ENCODE measurements at regions not wholly inside any gene's neighbourhood (a gene's known extent, or its start where the extent isn't known, plus 50 kb on each side); places are given as distances from the start of the nearest gene placed in this dataset.

DNA sequence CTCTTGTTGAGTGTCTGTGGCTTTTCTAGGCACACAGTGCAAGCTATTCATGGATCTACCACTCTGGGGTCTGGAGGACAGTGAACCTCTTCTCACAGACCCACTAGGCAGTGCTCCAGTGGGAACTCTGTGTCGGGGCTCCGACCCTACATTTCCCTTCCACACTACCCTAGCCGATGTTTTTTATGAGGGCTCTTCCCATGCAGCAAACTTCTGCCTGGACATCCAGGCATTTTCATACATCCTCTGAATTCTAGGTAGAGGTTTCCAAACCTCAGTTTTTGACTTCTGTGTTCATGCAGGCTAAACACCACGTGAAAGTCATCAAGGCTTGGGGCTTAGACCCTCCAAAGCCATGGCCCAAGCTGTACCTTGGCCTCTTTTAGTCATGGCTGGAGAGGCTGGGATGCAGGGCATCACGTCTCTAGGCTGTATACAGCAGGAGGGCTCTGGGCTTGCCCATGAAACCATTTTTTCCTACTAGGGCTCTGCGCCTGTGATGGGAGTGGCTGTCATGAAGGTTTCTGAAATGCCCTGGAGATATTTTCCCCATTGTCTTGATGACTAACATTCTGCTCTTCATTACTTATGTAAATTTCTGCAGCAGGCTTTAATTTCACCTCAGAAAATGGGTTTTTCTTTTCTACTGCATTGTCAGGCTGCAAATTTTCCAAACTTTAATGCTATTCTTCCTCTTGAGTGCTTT lies 249.8 kb upstream of the CPEB2 start:
- DNase-seq, result no peak

DNA sequence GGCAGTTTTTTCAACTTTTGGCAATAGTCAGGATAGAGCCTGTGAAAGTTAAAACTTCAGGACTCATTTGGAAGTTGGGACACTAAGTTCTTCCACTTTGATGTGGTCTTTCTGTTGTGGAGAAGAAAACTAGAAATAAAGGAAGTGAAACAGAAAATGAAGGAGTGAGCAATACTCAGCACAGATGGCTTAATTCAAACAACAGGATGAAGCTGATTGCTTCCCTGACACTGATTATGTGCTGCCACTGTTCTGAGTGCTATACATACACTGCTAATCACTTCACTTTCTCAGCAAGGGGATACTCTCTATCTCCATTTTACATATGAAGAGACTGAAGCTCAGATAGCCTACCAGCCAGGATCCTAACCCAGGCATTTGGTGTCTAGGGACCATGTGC lies 235.1 kb upstream of the CPEB2 start:
- DNase-seq, result no peak

DNA sequence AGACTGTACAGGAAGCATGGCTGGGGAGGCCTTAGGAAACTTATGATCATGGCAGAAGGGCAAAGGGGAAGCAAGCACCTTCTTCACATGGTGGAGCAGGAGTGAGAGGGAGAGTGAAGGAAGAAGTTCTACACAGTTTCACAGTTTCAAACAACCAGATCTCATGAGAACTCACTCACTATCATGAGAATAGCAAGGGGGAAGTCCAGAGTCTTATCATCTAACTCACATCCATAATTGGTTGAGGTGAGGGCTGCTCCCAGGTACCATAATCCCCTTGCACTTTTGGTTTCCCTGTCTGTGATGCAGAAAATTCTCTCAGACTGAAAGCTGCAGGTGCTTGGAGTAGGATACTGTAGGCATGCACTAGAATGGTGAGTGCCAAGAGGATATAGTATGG lies 233.8 kb upstream of the CPEB2 start:
- DNase-seq, result no peak

DNA sequence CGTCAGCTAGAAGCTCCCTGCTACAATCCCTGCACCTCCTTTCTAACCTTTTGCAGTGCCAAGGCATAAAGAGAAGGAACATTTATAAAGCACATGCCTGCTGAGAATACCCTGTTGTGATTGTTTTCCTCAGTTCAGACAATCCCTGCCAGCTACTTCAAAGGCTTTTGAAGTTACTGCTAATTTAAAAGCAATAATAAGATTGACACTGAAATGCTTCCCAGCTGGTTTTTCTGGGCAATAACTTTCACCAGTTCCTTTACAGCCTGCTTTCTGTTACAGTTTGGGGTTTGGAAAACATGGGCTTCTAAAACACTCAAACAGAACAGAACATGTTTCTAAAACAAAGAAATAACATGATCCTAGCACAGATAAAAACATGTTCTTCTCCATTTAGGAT lies 232.3 kb upstream of the CPEB2 start:
- DNase-seq, result no peak

DNA sequence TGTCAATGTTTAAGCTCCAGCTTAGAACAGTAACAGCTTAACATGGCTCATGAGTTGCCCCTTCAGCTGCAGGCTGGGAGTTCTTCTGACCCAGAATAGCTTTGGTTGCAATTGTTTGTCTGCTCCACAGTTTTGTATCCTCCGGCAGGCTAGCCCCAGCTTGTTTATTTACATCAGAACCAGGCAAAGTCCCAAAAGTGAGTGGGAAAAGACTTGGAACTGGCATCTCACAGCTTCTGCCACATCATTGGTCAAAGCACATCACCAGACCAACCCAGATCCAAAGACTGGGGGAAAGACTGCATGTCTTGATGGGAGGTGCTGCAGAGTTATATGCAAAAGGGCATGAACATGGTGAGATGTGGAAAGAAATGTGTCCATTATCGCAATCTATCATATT lies 231.2 kb upstream of the CPEB2 start:
- no peak for DNase-seq

DNA sequence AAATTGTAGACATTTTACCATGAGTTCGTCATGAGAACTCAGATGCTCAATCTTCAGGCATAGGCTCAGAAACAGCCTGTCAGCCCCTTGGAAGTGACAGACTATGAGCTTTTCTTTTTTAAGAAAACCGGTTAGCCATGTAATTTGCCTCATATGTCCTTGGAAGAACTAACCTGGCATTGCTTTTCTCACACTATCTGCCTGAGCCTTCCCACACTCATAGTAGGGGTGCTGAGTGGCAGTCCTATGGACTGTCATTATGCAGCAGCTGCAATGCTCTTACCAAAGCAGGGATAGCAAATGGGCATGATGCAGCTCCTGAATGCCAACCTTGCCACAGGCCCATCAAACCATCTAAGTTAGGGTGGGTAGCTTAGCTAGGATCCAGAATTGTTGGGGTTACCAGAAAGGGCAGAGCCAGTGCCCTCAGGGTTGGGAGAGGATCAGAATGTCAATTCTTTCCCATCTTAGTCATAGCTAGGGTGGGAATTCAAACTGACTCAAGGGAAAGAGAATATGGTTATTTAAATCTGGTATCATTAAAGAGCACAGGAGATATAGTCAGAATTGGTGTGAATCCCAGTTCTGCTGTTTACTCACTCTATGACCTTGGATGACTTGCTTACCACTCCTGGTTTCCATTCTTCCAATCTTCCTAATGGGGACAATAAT lies 230.6 kb upstream of the CPEB2 start:
- DNase-seq, result no peak

DNA sequence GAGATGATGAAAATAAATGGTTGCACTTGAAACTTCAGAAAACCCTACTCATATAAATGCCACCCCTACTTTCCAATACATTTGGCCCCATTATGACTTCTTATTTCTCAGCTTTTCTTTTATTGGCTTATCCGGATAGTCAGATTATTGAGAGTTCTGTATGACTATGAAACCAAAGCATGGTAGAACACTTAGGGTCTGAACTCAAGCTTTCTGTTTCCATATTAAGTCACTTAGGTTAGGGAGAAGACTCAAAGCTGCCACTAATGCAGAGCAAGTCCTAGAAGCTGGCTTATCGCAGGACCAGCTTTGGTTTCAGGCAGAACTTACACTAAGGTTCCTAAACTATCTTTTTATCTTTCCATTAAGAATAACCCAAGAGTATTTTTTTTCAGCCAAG lies 229.9 kb upstream of the CPEB2 start:
- no peak for DNase-seq

DNA sequence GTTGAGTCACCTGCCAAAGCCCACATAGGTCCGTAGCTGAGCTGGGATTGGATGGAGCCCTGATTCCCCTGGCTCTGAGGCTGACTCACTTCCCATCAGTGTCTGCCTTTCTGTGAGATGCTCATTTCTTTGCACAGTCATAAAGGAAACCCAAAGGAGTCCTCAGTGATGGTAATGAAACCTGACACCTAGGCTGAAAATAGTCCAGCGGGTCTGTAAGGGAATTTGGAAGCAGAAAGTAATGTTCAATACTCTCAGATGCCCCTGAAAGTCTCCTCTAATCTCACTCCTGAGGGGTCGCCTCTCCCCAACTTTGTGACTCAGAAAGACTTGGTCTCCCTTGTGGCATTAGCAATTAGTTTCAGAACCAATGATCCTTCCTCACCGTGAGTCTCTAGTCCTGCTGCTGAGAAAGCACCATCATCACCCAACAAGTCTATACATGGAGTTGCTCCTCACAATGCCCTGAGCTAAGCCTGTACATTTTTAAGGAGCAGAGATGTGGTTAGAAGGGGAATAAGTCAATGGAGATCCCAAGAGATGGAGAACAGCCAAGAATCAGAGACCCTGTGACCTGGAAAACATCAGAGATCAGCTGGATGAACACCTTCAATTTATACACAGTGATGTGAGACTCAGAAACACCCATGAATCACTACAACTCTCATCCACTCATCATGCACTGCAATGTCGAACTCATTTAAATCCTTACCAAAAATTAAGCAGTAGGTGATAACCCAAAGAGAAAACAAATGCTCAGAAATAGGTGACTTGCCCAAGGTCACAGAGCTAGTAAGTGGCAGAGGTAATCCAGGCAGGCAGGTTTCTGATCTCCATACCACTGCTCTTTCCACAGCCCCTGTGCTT lies 219.0 kb upstream of the CPEB2 start:
- DNase-seq, result no peak

DNA sequence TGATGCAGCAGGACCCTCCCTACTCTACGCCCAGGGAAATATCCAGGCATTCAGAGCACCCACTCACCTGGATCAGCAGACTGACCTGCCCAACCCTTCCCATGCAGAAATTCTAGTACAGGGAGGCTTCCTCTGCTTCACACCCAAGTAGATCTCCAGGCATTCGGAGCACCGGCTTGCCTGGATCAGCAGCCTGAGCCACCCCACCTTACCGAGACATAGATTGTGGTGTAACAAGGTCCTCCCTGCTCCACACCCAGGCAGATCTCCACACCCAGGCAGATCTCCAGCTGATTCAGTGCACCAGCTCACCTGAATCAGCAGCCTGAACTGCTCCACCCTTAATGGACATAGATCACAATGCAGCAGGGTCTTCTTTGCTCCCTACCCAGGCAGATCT lies 215.1 kb upstream of the CPEB2 start:
- no peak for DNase-seq

DNA sequence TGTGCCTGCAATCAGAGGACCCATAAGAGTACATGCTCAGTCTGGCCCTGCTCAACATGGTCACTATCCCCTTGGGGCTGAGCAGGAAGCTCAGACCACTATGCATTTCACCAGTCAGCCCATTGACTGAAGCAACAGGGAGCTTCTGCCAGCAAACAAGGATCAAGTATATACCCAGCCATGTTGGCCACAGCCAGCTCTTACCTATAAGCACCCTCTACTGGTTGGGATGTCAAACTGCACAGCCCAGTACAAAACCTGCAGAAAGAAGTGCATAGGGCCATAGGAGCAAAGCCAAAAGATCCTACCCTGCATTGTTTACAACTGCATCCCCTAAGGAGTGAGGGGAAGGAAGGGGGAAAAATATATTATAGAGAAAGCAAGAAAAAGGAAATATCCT lies 214.4 kb upstream of the CPEB2 start:
- no peak for DNase-seq

DNA sequence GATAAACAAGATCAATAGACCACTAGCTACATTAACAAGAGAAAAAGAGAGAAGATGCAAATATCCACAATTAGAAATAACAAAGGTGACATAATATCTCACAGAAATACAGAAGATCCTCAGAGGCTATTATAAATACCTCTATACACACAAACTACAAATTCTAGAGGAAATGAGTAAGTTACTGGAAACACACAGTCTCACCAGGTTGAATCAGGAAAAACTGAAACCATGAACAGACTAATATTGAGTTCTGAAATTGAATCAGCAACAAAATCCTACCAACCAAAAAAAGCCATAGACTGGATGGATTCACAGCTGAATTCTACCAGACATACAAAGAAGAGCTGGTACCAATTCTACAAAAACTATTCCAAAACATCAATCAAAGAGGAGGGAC lies 211.8 kb upstream of the CPEB2 start:
- no peak for DNase-seq

DNA sequence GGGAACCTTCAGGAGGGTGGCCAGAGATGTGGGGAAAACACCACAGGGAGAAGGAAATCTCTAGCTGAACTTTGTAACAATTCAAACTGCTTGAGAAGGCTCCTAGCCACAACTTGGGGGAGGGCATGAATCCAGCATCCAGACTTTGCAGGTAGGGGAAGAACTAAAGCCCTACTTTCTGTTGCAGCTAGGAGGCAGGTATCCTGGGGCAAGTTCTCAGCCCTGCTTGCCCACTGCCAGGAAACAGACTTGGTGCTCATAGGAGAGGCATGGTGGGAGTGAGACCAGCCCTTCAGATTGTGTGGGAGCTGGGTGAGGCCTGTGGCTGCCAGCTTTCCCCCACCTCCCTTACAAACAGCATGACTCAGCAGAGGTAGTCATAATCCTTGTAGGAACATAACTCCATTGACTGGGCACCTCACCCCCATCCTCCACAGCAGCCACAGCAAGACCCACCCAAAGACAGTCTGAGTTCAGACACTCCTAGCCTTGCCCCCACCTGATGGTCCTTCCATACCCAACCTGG lies 209.5 kb upstream of the CPEB2 start:
- DNase-seq, result no peak

DNA sequence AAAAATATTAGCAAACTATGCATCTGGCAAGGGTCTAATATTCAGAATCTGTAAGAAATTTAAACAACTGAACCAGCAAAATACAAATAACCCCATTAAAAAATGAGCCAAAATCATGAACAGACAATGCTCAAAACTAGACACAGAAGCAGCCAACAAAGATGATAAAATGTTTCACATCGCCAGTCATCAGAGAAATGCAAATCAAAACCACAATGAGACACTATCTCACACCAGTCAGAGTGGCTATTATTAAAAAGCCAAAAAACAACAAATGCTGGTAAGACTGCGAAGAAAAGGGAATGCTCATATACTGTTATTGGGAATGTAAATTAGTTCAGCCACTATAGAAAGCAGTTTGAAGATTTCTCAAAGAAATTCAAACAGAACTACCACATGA lies 201.3 kb upstream of the CPEB2 start:
- no peak for DNase-seq

DNA sequence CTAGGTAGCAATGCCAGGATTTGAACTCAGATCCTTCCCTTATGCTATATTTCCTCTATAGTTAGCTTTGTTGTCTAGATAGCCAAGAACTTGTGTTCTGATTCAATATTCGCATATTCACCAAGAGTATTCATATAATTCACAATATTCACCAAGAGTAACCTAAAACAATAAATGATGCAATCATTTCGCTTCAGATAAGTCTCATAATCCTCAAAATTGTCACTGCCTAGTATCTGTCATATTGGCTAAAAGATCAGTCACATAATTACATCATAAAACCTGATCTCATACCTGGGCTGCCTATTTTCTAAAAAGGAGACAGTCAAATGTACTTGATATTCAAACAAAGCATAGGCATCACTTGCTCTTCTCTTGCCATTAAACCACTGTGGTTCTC lies 199.7 kb upstream of the CPEB2 start:
- no peak for DNase-seq

DNA sequence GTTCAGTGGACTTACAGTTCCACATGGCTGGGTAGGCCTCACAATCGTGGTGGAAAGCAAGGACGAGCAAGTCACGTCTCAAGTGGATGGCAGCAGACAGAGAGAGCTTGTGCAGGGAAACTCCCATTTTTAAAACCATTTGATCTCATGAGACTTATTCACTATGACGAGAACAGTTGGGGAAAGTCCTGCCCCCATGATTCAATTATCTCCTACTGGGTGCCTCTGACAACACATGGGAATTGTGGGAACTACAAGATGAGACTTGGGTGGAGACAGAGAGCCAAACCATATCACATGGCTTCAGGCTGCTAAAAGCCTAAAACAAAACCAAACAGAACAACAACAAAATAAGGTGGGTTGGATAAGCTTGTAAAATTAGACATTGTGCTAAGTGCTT lies 194.4 kb upstream of the CPEB2 start:
- DNase-seq, result no peak

DNA sequence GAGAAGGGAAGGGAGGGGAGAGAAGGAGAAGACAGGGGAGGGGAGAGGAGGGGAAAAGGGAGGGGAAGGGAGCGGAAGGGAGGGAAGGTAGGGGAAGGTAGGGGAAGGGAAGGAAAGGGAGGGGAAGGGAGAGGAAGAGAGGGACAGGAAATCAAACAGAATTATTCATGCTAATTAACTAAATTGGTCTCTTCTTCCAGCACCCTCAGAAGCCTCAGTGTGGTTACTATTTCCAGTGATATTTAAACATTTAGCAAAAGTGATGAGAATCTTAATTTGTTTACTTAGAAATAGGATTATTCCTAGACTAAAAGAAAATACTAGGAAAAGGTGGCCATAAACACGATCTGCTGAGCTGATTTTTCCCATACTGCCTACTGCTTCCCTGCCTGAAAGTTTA lies 193.1 kb upstream of the CPEB2 start:
- no peak for DNase-seq

DNA sequence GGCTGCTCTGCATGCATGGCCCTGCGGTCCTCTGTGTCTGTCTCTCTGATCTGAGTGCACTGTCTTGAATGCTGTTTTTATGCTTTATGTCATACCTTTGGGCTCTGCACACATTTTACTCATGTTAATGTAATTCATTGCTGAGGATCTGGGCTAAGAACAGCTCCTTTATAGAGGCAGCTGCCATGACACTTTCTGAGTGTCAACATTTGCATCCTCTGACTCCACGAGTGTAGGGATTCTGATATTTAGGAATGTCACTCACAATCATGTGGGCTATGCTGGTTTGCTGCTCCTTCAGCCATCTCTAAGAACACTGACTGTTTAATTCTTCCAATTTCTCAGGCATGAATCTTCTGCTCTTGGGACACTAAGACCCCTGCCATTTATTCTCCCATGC lies 192.2 kb upstream of the CPEB2 start:
- DNase-seq, result no peak

DNA sequence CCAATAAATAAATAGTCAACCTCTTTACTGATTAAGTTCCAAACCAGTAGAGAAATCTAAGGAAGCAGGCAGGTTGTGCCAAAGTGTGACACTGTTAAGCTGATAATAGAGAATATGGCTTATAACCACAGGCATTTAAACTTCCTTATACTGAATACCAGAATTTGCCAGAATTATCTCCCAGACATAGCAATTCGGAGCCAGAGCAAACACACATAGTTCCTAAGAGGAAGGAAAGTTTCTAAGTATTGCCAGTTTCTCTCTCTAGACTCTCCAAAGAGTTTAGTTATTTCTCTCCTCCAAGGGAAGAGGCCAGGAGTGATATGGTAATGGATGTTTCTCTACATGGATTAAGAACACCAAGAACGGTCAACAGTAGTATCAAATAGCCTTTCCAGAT lies 191.7 kb upstream of the CPEB2 start:
- no peak for DNase-seq

DNA sequence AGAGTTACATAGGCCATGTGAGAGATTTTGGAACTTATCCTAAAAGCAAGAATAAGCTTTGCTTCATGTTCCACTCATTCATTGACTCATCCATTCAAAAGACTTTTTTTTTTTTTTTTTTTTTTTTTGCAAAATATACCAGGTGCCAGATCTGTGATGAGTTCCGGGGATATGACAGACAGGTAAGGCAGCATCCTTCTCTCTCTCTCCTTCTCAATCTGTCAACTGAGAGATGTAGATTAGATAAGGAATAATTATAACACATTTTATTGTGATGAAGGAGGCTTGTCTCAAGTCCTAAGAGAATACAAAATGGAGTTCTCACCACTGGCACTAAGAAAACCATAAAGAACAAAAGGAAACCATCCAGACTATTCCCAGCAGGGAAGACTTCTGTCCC lies 190.2 kb upstream of the CPEB2 start:
- DNase-seq, result no peak

DNA sequence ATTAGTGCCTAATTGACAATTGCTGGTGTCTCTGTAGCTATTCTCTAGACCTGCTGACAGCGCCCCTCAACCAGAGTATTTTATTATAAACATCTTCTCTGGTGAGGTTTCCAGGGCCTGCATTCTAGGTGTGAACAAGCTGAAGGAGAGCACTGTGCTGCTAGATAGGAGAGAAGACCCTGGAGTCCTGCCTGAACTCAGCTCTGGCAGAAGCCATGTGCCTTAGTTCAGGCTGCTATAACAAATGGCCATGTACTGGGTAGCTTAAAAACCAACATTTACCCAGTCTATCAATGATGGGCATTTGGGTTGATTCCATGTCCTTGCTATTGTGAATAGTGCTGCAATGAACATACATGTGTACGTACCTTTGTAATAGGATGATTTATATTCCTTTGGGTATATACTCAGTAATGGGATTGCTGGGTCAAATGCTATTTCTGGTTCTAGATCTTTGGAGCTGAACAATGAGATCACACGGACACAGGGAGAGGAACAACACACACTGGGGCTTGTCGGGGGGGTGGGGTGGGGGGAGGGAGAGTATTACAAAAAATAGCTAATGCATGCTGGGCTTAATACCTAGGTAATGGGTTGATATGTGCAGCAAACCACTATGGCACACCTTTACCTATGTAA lies 185.5 kb upstream of the CPEB2 start:
- DNase-seq, result no peak

DNA sequence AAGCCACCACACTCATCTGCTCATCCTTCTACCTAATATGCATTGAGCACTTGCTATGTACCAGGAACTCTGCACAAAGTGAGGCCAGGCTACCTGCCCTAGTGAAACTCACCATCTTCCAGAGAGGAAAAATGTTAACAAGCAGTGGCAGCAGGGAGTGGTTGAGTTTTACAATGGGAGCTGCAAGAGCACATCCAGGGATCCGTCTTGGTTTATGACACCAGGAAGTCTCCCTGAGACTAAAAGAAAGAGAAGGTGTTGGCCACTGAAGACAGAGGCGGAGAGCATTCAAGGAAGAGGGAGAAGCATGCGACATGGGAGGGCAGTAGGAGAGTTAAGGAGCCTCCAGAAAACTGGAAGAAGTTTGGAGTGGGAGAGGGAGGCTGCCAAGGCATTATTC lies 178.1 kb upstream of the CPEB2 start:
- no peak for DNase-seq

DNA sequence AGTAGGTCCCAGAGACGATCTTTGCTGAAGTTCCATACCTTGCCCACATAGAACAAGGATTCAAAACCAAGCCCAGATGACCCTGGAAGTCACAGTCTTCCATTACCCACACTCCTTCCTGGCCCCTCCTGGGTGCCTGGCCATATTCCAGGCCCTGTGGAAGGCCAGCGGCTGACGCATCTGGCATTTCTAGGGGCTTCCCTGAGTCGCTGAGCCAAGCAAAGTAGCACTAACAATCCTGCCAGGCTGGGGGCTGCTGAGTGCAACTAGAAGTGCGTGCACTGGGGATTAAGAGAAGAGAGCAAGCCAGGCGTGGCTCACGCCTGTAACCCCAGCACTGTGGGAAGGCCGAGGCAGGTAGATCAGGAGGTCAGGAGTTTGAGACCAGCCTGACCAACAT lies 175.2 kb upstream of the CPEB2 start:
- DNase-seq, result no peak

DNA sequence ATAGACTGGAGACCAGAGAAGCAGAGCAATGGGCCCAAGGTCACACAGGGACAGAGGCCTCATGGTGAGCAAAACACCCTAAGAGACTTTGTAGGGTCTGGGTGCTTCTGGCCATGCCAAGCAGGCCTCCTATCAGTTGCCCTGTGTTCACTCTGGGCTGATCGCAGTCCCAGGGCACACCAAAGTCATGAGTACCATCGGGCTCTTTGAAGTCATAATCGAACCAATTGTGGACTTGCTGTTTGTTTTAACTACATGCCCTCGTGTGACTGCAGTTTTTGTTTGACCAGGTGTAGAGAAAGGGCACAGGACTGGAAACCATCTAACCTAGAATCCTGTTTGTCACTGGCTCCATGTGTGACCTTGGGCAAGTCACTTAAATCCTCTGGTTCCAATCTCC lies 172.5 kb upstream of the CPEB2 start:
- DNase-seq, result no peak
